ENCODE measurements at regions not wholly inside any gene's neighbourhood (a gene's known extent, or its start where the extent isn't known, plus 50 kb on each side); places are given as distances from the start of the nearest gene placed in this dataset.

DNA sequence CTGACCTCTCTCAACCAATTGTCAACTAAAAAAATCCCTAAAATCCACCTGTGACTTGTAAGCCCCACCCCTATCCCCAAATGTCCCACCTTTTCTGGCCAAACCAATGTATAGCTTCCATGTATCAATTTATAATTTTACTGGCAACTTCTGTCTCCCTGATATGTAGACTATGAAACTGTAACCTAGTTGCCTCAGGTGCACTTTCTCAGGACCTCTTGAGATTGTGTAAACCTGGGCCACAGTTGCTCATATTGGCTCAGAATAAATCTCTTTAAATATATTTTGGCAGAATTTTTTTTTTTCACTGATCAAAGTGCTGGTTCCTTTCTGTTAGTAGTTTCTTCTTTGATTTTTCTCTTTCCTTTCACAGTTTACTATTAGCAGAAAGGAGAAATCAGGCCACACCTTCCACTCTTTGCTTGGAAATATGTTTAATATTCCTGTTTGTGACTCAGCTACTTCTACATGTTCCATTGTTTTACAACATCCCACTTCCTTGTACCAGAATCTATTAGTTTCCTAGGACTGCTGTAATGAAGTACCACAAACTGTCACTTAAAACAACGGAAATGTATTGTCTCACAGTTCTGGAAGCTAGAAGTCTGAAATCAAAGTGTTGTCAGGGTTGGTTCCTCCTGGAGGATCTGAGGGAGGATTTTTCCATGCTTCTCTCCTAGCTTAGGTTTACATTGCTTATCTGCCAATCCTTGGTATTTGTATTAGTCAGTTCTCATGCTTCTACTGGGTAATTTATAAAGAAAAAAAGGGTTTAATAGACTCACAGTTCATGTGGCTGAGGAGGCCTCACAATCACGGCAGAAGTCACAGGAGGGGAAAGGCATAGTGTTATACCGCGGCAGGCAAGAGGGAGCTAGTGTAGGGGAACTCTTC, 801.2 kb upstream of the ARPP21 start:
- Histone ChIP-seq H3K27me3 (replicated peaks) (no peaks in the 10 kb centered on the region), H3K36me3 (replicated peaks) (no peaks in the 10 kb centered on the region), H3K4me3 (ENCODE audit: low read depth, low read length) (no peak overlapping the region), H3K27ac (no peak overlapping the region)
- in situ Hi-C loops (cut with HindIII; ENCODE audit: low pct_ligation_motif_present, low sequenced_read_pairs), result no loop called here
- no peak for DNase-seq
- TF ChIP-seq, protein P1, sequence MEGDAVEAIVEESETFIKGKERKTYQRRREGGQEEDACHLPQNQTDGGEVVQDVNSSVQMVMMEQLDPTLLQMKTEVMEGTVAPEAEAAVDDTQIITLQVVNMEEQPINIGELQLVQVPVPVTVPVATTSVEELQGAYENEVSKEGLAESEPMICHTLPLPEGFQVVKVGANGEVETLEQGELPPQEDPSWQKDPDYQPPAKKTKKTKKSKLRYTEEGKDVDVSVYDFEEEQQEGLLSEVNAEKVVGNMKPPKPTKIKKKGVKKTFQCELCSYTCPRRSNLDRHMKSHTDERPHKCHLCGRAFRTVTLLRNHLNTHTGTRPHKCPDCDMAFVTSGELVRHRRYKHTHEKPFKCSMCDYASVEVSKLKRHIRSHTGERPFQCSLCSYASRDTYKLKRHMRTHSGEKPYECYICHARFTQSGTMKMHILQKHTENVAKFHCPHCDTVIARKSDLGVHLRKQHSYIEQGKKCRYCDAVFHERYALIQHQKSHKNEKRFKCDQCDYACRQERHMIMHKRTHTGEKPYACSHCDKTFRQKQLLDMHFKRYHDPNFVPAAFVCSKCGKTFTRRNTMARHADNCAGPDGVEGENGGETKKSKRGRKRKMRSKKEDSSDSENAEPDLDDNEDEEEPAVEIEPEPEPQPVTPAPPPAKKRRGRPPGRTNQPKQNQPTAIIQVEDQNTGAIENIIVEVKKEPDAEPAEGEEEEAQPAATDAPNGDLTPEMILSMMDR (IDR thresholded peaks at IDR 0.05; ENCODE audit: low read depth, low read length, missing control alignments), result no peak

DNA sequence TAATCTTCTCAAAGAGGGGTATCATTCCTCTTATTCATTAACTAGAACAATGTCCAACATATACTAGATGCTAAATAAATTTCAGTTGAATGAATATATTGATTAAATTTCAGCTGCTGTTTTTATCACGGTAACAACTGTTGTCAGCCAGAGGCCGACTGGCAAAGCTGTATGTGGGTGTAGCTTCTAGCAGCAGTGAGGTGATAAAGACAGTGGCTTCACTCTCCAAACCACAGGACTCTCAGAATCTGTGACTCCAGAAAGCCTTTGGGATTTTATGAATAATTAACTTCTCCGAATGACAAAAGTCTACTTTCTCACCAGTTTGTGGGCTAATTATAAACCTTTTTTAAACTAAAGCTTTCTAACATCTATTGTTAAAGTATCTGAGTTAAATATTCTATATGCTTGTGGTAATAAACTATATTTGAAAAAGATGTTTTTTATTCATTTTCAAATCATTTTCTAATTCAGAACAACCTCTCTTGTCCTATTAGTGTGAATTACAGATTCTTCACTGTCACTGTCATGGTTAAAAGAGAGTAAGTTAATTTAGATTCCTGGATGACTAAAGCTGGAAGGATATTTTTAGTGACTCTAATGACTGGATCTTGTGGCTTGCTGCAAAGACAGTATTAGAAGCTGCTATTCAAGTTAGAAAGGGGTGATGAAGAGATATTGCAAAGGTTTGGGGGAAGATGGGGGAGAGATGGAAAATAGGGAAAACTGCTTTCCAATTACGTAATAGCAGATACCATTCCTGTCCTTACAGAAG, 796.4 kb upstream of the ARPP21 start:
- in situ Hi-C loops (cut with HindIII; ENCODE audit: low pct_ligation_motif_present, low sequenced_read_pairs), result no loop called here
- no peaks in the 10 kb centered on the region for H3K27me3 ChIP-seq (replicated peaks)
- H3K36me3 ChIP-seq (replicated peaks), result no peaks in the 10 kb centered on the region
- H3K4me3 ChIP-seq (ENCODE audit: low read depth, low read length), result no peak overlapping the region
- no peak overlapping the region for H3K27ac ChIP-seq
- no peak for DNase-seq
- TF ChIP-seq, protein P1 (IDR thresholded peaks at IDR 0.05; ENCODE audit: low read depth, low read length, missing control alignments), result no peak

DNA sequence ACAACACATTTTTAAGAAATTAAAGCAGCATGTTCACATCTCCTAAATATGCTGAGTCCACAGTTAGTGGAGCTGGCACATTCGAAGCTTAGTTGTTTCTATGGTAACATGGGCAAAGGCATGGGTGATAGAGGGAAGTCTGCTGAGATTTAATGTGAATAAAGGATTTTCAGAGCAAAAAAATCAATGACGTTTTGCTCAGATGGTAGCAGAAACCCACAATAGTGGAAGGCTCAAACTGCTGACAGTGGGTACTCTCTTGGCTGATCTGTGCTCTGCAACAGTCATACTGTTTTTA, 795.1 kb upstream of the ARPP21 start:
- H3K36me3 ChIP-seq (replicated peaks), result no peaks in the 10 kb centered on the region
- in situ Hi-C loops (cut with HindIII; ENCODE audit: low pct_ligation_motif_present, low sequenced_read_pairs), result no loop called here
- TF ChIP-seq, protein P1 (IDR thresholded peaks at IDR 0.05; ENCODE audit: low read depth, low read length, missing control alignments), result no peak
- no peak for DNase-seq
- no peaks in the 10 kb centered on the region for H3K27me3 ChIP-seq (replicated peaks)
- H3K27ac ChIP-seq, result no peak overlapping the region
- H3K4me3 ChIP-seq (ENCODE audit: low read depth, low read length), result no peak overlapping the region

DNA sequence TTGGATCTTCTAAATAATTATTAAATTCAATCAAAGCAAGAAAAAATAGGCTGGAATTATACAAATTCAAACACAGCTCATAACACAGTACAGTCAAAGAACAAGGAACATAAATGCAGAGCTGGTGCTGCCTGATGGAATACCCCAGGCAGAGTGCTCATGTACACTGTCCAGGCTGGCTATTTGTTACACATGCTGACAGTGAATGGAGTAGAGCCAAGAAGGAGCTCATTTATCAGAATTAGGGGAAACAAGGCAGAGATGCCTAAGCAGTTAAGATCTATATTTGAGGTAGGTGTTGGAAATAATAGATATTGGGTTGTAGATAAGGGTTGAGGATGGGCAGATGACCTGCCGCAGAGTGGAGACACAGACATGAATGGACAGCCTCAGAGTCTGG, 788.2 kb upstream of the ARPP21 start:
- TF ChIP-seq, protein P1 (IDR thresholded peaks at IDR 0.05; ENCODE audit: low read depth, low read length, missing control alignments), result no peak
- in situ Hi-C loops (cut with HindIII; ENCODE audit: low pct_ligation_motif_present, low sequenced_read_pairs), result no loop called here
- H3K27me3 ChIP-seq (replicated peaks), result no peaks in the 10 kb centered on the region

DNA sequence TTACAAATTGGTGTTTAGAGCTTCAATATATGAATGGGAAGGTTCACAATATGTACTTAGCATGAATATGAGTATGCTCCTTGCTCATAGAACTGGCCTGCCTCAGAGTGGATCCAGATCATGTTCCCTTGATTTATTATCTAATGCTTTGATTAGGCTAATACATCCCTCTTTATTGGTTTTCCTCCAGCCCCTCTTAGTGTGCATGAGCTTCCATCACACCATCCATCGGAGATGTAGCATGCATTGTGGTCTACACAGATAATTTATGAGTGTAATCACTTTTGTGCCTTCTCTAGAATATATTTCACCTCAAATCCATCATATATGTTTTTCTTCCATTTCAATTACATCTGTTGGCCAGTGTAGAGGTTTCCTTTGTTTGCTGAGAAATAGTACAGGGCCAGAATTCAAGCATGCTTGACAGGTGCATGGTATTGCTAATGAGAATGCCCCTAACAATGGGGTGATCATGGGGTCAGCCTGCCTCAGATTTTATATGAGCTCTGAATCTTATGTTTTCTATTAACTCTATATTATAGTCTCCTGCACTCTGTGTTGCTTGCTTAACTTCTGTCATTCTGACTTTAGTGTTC, 786.4 kb upstream of the ARPP21 start:
- no peaks in the 10 kb centered on the region for H3K36me3 ChIP-seq (replicated peaks)
- in situ Hi-C loops (cut with HindIII; ENCODE audit: low pct_ligation_motif_present, low sequenced_read_pairs), result no loop called here
- TF ChIP-seq, protein P1 (IDR thresholded peaks at IDR 0.05; ENCODE audit: low read depth, low read length, missing control alignments), result no peak
- no peaks in the 10 kb centered on the region for H3K27me3 ChIP-seq (replicated peaks)
- H3K4me3 ChIP-seq (ENCODE audit: low read depth, low read length), result no peak overlapping the region
- H3K27ac ChIP-seq, result no peak overlapping the region
- DNase-seq, result no peak

More for the DNA sequence above, 788.2 kb upstream of the ARPP21 start:
- no peaks in the 10 kb centered on the region for H3K36me3 ChIP-seq (replicated peaks)
- H3K27ac ChIP-seq, result no peak overlapping the region
- no peak overlapping the region for H3K4me3 ChIP-seq (ENCODE audit: low read depth, low read length)
- DNase-seq, result no peak

Data from brain microvascular endothelial cell (primary cell).